Endometrium (tissue), 2 donors: ENCODE measurements at regions not wholly inside any gene's neighbourhood (a gene's known extent, or its start where the extent isn't known, plus 50 kb on each side); places are given as distances from the start of the nearest gene placed in this dataset.

Experiments used
- FAIRE-seq: peaks from 2 replicates; lab custom pipeline; 2012; peaks lifted over from hg19 to GRCh38; lab: Jason Lieb, UNC
- donor health status: control.
- donor health status: control.

DNA sequence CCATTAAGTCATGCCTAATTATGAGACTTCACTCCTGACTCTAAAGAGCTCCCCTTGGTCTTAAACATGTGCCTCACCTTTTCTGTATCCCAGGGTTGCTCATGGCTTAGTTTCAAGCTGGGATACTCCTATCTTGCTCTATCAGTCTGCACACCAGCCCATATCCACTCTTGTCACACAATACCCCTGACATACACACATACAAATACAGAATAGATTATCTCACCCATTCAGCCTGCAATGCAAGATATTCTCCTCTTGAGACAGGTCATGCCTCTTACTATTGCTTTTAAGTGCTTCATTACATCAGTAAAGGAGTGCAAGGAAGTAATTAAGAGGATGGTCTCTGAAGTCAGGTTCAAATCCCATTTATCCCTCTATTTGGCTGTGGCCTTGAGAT is 587.3 kb downstream of the IGSF11 start:
- no peak for FAIRE-seq

DNA sequence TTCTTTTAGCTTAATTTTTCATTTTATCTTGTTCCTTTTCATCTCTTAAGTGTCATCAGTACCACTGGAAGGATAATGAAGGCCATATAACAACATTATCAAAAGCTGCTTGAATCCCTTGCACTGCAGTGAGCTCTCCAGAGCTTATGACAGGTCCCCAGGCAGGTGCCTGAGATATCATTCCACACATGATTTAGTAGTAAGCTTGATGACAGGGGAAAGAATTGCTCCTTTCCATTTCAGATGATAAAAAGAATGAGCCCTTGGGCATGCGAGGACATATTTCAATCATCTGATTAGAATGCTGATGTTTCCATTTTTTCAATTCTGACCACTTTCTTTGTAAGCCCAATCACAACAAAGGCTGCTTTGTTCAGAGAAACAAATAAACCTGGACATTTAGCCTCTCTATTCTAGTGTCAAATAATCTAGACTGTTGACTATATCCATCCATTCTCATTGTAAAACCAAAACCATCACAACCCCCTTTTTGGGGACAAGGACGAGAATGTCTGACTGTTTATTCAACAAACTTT is 567.8 kb downstream of the IGSF11 start:
- no peak for FAIRE-seq

DNA sequence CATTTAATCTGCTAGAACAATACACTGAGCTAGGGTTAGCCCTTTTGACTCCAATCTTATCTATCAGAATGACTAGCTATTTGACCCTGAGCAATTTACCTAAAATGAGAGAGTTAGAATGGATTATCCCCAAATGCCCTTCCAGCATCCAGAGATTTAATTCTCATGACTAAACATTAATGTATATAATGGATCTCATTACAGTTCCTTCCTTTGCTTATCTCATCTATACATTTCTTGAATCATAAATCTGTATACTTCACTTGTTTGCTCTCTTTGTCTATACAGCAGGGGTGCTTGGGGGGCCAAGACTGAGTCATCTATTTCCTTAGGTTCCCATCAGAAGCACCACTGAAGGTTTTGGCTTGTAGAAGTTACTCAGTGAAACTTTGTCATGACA is 565.8 kb downstream of the IGSF11 start:
- FAIRE-seq: no peak

DNA sequence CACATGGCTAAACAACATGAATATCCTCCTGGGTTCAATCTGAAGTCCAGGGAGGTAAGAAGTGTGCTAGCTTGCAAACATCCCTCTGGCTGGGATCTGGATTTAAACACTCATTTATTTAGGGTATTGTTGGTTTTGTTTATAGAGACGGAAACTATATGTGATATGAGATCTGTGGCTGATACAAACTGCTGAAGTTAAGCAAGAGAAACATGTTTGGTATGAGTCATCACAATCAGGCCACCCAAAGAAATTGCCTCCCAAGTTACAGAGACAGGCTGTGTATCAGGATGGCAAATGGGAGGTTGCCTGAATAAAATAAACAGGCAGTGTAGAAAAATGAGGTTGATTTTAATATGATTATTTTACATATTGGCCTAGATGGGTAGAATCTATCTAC is 562.1 kb downstream of the IGSF11 start:
- no peak for FAIRE-seq

DNA sequence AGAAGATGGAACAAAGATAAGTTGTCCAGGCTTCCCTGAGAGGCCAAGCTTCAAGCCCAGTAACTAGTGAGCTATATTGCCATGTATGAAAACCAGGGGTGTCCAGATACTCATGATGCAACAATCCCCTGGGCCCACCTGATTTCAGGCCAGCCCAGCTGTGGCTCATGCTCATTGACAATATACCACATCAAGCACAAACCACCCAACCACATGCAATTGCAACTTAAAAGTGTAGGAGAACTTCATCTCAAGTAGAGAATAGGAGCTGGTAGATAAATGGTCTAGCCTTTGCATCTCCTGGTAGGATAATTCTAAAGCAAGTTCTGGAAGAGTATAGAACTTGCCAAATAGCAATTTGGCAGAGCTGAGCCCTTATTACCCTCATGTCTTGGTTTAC is 561.3 kb downstream of the IGSF11 start:
- no peak for FAIRE-seq

DNA sequence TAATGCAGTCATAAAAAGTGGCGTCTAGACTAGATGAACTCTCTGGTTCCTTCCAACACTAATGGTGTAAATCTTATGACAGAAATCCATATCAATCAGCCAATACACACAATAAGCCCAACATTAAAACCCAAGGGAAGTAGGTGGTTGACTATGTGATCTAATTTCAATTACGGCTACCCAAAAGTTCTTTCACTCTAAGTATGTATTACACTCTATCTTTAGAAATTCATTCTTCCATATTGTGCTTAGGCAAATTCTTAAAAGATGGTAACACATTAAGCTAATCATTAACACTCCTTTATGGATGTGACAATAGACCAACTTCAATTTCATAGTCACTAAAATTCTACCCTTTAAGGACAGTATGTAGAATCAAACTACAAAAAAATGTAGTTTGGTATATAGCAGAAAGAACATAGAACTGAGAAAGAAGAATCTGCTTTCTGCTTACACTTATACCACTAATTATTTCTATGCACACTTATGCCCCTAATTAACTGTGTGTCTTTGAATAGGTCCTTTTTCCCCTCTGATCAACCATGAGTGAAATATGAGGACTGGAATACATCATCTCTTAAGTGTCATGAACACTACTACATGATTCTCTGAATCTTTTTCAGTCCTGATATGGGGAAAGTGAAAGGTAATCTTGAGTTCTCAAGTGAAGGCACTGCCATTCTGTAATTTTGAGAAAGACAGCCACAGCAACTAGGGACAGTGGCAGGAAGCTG is 557.6 kb downstream of the IGSF11 start:
- no peak for FAIRE-seq

DNA sequence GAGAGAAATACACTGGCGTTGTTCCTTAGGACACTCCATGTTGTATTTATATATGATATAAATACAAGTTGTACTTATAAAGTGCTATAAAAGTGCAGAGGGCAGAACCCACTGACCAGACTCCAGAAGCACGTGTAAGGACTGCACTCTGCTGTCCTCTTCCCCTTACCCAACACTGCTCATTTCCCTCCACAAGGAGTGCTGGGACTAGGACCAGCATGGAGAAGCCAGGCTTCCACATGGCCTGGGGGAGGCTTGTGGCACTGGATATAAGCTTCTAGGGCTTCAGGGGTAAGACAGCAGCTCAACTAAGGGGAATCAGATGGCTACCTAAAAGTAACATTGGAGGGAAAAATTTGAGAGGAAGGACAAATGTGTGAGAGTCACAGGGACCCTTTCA is 556.9 kb downstream of the IGSF11 start:
- FAIRE-seq: no peak

DNA sequence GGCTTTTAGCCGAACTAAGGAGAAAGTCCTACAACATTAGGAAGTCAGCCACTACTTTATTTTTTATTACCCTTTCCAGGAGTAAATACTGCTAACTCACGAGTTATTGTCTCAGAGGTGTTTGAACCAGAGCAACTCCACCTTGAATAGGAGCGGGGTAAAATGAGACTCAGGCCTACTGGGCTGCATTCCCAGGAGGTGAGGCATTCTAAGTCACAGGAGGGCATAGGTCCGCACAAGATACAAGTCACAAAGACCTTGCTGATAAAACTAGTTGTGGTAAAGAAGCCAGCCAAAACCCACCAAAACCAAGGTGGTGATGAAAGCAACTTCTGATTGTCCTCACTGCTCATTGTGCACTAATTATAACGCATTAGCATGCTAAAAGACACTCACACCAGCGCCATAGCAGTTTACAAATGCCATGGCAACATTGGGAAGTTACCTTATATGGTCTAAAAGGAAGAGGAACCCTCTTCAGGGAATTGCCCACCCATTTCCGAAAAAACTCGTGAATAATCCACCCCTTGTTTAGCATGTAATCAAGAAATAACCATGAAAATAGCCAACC is 555.9 kb downstream of the IGSF11 start:
- no peak for FAIRE-seq

DNA sequence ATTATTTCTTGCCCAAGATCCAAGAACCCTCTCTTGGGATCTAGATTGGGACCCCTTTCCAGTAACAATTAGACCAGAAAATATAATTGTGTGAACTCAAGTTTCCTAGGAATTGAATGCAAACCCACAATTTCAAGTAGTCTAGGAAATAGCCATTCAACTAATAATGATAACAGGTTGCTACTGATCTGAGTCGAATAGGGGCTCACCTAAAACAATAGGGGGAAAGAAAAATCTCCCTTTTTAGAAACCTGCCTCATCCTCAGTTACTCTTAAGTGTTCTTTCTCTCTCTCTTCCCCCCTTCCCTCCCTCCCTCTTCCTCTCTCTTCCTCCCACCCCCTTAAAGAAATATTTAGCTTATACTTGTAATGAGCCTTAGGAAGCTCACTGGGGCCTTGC is 555.3 kb downstream of the IGSF11 start:
- FAIRE-seq: no peak

DNA sequence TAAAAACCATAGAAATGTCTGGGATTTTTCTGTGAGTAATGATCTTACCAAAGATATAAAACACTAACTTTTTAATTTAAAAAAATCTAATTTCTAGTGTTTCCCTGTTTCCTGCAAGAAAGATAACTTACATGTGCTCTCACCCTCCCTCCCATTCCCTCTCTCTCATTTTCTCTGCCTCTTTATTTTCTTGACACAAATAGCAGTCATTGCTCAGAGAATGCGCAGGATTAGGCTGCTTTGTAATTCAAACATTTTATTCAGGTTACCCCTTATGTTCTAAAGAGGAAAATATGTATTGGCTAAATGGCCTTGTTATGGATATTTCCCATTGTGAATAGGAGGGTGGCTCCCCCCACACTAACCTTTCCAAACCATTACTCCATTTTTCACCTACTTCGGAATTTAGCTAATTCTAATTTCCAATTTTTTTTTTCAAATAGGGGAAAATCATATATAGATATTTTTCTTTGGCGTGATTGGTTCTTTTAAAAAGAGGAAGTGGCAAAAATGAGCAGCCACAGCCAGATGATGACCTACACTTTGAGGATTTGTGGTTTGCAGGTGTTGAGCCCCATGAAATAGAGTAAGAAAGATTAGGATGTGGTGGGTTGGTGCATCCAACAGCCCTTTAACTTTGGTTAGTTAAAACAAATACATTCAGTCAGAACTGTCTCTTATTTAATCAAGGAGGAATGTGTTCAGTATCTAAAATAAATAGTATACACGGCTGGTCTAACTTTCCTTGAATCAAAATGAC is 554.4 kb downstream of the IGSF11 start:
- no peak for FAIRE-seq

DNA sequence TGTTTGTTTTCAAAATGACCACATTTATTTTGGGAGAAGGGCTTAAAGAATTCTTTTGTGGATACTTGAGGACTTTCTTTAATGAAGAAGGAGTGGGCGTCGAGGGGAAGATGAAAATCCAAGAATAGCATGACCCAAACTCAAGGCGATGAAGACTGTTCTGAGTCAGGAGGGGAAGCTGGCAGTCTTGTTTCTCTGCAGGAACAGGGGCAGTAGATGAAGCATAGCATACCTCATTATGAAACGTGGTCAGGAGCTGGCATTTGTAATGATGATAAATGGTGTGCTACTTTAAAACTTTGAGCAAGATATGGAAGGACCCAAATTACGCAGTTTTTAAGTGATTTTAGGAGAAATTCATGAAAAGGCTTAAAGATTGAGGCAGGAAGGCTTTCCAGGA is 549.0 kb downstream of the IGSF11 start:
- FAIRE-seq: no peak

DNA sequence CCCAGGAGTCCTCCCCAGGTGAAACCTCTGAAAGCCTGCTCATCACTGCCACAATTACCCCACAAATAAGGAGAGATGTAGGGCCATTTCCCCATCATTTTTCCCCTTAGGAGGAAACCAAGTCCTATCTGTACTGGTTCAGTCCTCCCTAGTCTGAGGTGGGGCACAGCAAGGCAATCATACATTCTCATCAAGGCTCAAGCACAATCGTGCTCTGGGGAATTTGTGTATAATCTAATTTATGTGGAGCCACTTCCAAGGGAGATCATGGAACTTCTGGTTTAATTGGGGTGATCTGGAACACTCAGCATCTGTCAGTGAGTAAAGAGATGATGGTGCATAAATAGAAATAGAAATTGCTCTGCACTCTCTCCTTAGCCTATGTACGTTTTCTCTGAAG is 546.9 kb downstream of the IGSF11 start:
- FAIRE-seq: no peak

DNA sequence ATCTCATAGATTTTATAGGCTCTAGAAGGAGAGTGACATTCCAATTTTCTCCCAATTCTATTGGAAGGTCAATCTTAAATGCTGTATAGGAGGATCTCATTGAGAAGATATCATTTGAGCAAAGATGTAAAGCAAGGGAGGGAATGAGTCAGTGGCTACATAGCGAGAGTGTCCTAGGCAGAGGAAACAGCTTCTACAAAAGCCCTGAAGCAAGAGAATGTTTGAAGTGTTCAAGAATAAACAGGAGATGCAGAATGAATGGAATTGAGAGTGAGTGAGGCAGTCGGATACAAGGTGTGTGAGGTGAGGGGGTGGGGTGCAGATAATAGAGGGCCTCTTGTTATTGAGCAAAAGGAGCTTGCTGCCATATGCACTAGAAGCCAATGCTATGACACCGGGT is 545.9 kb downstream of the IGSF11 start:
- no peak for FAIRE-seq

DNA sequence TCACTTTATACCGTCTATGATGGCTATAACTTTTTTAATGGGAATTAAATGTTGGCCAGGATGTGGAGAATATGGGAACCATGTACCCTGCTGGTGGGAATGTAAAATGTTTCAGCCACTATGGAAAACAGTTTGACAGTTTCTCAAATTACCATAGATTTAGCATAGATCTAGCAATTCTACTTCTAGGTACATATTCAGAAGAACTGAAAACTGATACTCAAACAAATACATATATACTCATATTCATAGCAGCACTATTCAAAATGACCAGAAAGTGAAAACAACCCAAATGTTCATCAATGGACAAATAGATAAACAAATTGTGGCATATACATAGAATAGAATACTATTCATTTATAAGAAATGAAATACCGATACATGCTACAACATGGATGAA is 539.4 kb downstream of the IGSF11 start:
- FAIRE-seq: no peak

DNA sequence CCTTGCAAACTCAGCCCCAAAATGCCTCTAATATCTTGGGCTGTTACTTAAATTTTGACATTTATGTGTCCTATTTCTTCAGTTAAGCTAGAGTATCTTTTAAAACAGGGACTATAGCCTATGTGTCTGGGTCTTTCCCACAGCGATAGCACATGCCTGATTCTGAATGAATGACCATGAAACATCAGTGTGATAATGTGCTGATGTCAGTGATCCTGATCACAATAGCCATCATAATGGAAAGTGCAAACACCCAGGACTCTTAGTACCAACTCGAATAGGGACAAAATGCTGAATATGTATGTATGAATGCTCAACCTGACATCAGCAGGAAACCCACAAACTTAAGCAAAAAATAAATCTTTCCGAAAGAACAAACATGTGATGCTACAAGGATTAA is 537.4 kb downstream of the IGSF11 start:
- no peak for FAIRE-seq

DNA sequence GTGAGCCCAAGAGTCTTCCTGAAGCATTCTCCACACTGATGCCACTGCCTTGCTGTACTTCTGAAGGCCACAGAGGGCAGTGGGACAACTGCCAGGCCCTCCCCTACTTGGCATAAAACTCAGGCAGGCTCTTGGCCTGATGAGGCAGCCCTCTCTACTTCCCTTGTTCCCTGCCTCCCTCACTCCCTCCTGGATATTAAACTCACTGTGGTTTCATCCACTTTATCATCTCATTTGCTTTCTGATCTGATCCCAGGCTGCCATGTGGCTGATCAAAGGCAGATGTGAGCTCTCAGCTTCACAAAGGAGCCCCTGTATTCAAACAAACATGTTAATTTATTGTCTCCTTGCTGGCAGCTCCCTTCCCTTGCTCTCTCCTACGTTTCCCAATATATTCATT is 533.5 kb downstream of the IGSF11 start:
- FAIRE-seq: no peak

DNA sequence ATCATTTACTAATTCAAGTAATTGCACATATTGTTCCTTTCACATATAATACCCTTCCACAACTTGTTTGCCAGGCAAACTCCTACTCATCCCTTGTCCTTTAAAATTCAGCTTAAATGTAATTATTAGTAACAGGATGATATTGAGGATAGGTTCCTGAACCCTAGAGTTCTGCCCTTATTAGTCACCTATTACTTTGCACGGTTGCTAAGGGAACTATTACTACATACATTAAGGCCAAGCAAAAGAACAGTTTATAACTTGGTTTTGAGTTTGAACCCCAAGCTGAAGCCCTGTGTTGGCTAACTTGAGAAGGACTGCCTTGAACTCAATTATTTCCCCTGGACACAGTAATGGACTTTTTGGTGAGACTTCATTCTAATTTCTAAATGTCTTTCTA is 529.7 kb downstream of the IGSF11 start:
- no peak for FAIRE-seq

DNA sequence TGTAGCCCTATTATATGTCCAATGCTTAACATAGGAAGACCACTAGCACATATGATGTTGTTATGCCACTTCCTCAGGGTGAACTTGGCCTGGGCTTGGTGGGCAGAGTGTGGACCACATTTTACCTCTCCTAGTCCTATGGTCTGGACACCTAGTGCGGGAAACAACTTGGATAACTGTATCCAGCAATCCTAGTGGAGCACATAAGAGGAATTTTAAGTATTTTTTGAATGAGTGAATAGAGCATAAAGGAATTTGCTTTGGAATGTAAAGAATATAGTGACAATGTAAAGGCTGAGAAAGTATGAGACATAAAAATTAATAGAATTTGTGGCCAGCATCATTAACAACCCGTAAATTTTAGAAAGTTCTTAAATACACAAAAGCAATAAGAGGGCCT is 528.9 kb downstream of the IGSF11 start:
- no peak for FAIRE-seq

DNA sequence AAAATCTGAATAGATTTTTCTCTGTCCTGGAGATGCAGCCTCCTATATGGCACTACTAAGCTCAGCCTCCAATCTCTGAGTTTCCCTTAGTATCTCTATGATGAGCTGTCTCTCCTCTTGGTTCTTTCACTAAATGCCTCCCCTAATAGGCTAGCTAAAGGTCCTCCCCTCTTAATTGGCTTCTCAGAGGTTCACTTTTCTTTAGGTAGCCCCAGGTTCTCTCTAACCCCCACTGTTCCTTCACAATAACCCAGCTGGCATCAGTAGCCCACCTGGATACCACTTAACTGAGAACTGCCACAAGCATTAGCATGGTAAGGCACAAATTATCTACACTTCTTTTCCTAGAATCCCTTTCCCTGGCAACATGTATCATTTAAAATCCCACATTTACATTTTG is 523.2 kb downstream of the IGSF11 start:
- no peak for FAIRE-seq

DNA sequence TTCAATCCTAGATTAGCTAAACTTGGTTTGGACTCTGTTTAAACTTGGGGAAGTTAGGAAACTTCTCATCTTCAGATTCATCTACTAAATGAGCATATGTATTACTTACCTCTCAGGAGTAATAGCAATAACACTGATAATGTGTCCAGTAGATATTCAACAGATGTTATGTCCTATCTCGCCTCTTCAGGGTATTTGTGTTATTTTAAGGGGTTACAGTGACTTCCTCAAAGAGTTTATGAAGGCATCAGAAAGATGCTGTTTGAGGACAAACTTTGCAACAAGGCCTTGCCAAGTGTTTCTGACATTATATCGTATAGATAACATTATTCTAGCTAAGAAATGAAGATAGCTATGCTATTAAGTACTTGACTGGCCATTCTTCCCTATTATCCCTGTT is 522.3 kb downstream of the IGSF11 start:
- FAIRE-seq: no peak

DNA sequence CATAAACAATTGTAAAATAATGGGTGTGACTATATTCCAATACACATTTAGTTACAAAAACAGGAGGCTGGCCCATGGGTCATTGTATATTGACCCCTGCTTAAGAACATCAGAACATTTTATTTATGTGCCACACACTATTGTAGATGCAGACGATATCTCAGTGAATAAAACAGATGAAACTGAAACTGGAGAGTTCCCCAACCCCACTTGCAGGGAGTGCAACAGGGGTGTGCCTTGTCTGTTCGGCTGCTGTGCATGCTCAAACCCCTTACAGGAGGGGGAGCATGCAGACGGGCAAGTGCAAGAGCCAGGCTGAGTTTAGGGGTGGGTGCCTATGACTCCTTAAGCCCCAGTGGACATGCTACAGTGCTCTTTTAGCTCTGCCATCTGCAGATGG is 509.6 kb downstream of the IGSF11 start:
- no peak for FAIRE-seq

DNA sequence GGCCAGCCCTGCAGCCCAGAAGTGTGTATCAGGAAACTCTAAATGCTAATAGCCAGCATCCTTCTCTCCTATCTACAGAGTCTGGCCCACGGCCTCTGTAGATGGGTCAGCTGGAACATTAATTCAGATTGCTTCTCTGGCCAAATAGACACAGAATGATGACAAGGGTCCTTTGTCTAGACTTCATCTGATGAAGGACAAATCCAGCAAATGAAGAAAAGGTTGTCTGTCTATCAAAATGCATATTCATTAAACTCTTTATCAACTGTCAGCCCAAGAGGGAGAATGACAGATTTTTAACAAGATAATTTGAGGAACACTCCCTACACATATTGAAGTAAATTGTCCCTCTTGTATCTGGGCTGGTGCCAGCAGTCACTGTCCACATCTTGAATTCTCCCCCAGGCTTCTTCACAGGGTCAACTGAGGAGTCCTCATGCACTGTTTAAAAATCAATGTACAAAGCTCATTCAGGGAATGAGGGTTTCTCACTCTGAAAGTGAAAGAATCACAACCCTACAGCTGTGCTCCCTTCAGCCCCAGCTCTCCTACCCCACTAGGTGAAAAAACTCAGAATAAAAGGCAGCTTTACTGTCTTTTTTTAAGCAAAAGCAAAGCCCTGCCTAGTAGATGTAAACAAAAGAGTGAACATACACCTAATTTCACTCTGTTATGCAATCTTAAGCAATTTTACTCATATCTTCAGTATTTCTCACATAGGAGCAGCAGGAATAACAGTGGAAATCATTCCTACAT is 507.7 kb downstream of the IGSF11 start:
- FAIRE-seq: no peak
